DMS 273 (cell line): ENCODE measurements at regions not wholly inside any gene's neighbourhood (a gene's known extent, or its start where the extent isn't known, plus 50 kb on each side); places are given as distances from the start of the nearest gene placed in this dataset.
A peak's percentile ranks its signal among the peaks of the same experiment; 100 is the strongest.
"Not testable (repeated sequence)": the region's sequence is repeated elsewhere in the genome, so short reads cannot be mapped to it uniquely, and the experiment has no call there.

Experiments used
- DNase-seq: peaks from one replicate; lab custom pipeline; 2025; ENCODE audit not compliant: unreplicated experiment; lab: John Stamatoyannopoulos, UW

GRCh38 chr13:83731113-83731512, 151.2 kb downstream of the SLITRK1 start:
- DNase-seq = no peak

- no peak for DNase-seq
These were observed 151.6 kb downstream of the SLITRK1 start for GRCh38 chr13:83730674-83731073.

GRCh38 chr13:83722443-83722842, 159.8 kb downstream of the SLITRK1 start:
- no peak for DNase-seq

- no peak for DNase-seq
These were observed 166.2 kb downstream of the SLITRK1 start for GRCh38 chr13:83716121-83716520.

GRCh38 chr13:83714236-83714635, 168.0 kb downstream of the SLITRK1 start:
- no peak for DNase-seq

- DNase-seq = no peak
These were observed 172.2 kb downstream of the SLITRK1 start for GRCh38 chr13:83710133-83710515.

- DNase-seq = no peak
These were observed 172.7 kb downstream of the SLITRK1 start for GRCh38 chr13:83709426-83710132.

GRCh38 chr13:83702021-83702420, 180.3 kb downstream of the SLITRK1 start:
- no peak for DNase-seq

- DNase-seq = no peak
These were observed 189.5 kb downstream of the SLITRK1 start for GRCh38 chr13:83692800-83693199.

- no peak for DNase-seq
These were observed 190.3 kb downstream of the SLITRK1 start for GRCh38 chr13:83691966-83692365.

GRCh38 chr13:83681547-83681946, 200.7 kb downstream of the SLITRK1 start:
- no peak for DNase-seq

- no peak for DNase-seq
These were observed 204.3 kb downstream of the SLITRK1 start for GRCh38 chr13:83677985-83678384.

GRCh38 chr13:83672612-83673011, 209.7 kb downstream of the SLITRK1 start:
- no peak for DNase-seq

- DNase-seq = no peak
These were observed 214.7 kb downstream of the SLITRK1 start for GRCh38 chr13:83667606-83668005.

- no peak for DNase-seq
These were observed 216.1 kb downstream of the SLITRK1 start for GRCh38 chr13:83666141-83666540.

GRCh38 chr13:83657281-83657680, 225.0 kb downstream of the SLITRK1 start:
- no peak for DNase-seq

- DNase-seq = not testable (repeated sequence)
These were observed 239.7 kb downstream of the SLITRK1 start for GRCh38 chr13:83642617-83643016.

- DNase-seq = peak; percentile 0
These were observed 247.7 kb downstream of the SLITRK1 start for GRCh38 chr13:83634601-83635000.

GRCh38 chr13:83633746-83634145, 248.5 kb downstream of the SLITRK1 start:
- no peak for DNase-seq

- no peak for DNase-seq
These were observed 259.9 kb downstream of the SLITRK1 start for GRCh38 chr13:83622422-83622784.

- DNase-seq = no peak
These were observed 260.4 kb downstream of the SLITRK1 start for GRCh38 chr13:83621765-83622421.

- no peak for DNase-seq
These were observed 261.6 kb downstream of the SLITRK1 start for GRCh38 chr13:83620530-83621220.
